Ascending aorta (tissue), 2 donors: ENCODE measurements at regions not wholly inside any gene's neighbourhood (a gene's known extent, or its start where the extent isn't known, plus 50 kb on each side); places are given as distances from the start of the nearest gene placed in this dataset.

Source experiments
- DNase-seq, 2 donors: peaks; one replicate each; pipeline ENCODE4 v3.0.0-alpha.2; 2019; ENCODE audit warnings: low spot score in 2 of 2
- H3K27ac ChIP-seq, 2 donors: fragments of 200-600 bp; sonication (generic); one replicate each; pipeline ENCODE4 v1.5.1; 2016 to 2017; ENCODE audit warnings: mild to moderate bottlenecking in 1 of 2
- H3K27me3 ChIP-seq: fragments of 200-600 bp; sonication (generic); one replicate; pipeline ENCODE4 v1.5.1; 2017
- H3K36me3 ChIP-seq, 2 donors: fragments of 200-600 bp; sonication (generic); one replicate each; pipeline ENCODE4 v1.5.1; 2016
- H3K4me1 ChIP-seq, 2 donors: fragments of 200-600 bp; sonication (generic); one replicate each; pipeline ENCODE4 v1.5.1; 2016 to 2017; ENCODE audit warnings: mild to moderate bottlenecking in 1 of 2
- H3K4me3 ChIP-seq, 2 donors: fragments of 200-600 bp; sonication (generic); one replicate each; pipeline ENCODE4 v1.5.1; 2016 to 2017; ENCODE audit warnings: mild to moderate bottlenecking in 1 of 2
- H3K9me3 ChIP-seq, 2 donors: fragments of 200-600 bp; sonication (generic); one replicate each; pipeline ENCODE4 v1.5.1; 2016
- CTCF ChIP-seq, 3 experiments: fragments of 200-600 bp in 2 of 3; fragments of 450-650 bp in 1 of 3; sonication (generic) in 2 of 3; IDR thresholded peaks; one replicate each; pipeline ENCODE4 v1.5.1; 2016 to 2019; ENCODE audit warnings: antibody characterized with exemption in 3 of 3, mild to moderate bottlenecking in 1 of 3, moderate library complexity in 1 of 3
- intact Hi-C: fragments of 100-400 bp; cut with DNase I; formaldehyde crosslinking; loops from one replicate; pipeline ENCODE4 v1.15.1; 2023

- DNase-seq, result no peak
- no peaks in the 10 kb centered on the region for H3K36me3 ChIP-seq
Measured at GRCh38 chr10:44217274-44217820, 167.6 kb downstream of the CXCL12 start.

GRCh38 chr10:44216073-44216472 is 168.8 kb downstream of the CXCL12 start:
- H3K27ac ChIP-seq, result no peak overlapping the region

More at GRCh38 chr10:44217274-44217820, 167.6 kb downstream of the CXCL12 start:
- no peaks in the 10 kb centered on the region for H3K27me3 ChIP-seq
- H3K4me3 ChIP-seq, result no peak overlapping the region
- H3K27ac ChIP-seq, result peak overlapping the region in 1 of 2 donors; percentile 2
- intact Hi-C loops, result no loop called here
- peaks cover 0 to 3% of the 10 kb centered on the region in 2 donors for H3K4me1 ChIP-seq
- TF ChIP-seq CTCF (IDR thresholded peaks at IDR 0.05), result no peak
- peaks cover 0 to 6% of the 10 kb centered on the region in 2 donors for H3K9me3 ChIP-seq

DNA sequence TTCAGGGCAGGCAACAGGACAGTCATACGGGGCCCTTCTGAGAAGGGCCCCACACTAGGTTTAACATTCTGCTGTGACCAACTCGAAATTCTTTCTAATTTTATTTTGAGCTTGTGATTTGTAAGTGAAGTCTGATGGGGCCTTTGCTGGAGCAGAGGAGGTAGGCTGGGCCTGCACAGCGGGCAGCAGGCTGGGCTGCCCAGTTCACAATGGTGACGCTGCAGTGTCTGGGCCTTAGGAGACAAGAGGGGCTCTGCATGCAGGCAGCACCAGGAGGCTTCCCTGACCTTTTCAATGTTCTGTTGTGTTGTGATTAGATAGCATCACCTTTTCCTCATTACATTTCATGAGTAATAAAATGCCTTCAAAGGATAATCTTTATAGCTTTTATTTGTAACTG is 175.1 kb downstream of the CXCL12 start:
- intact Hi-C loops, result no loop called here
- Histone ChIP-seq H3K27ac (no peak overlapping the region), H3K9me3 (peaks cover 0 to 6% of the 10 kb centered on the region in 2 donors), H3K4me3 (no peak overlapping the region), H3K36me3 (no peaks in the 10 kb centered on the region), H3K4me1 (no peaks in the 10 kb centered on the region), H3K27me3 (no peaks in the 10 kb centered on the region)
- no peak for DNase-seq
- TF ChIP-seq CTCF (IDR thresholded peaks at IDR 0.05), result no peak

More at GRCh38 chr10:44216073-44216472, 168.8 kb downstream of the CXCL12 start:
- Histone ChIP-seq H3K27me3 (no peaks in the 10 kb centered on the region), H3K36me3 (no peaks in the 10 kb centered on the region), H3K4me3 (no peak overlapping the region), H3K4me1 (peaks cover 0 to 3% of the 10 kb centered on the region in 2 donors), H3K9me3 (peaks cover 0 to 6% of the 10 kb centered on the region in 2 donors)
- no peak for DNase-seq
- TF ChIP-seq CTCF (IDR thresholded peaks at IDR 0.05), result no peak
- intact Hi-C loops, result no loop called here

GRCh38 chr10:44207160-44207559 is 177.7 kb downstream of the CXCL12 start:
- Histone ChIP-seq H3K27me3 (no peaks in the 10 kb centered on the region), H3K9me3 (no peaks in the 10 kb centered on the region), H3K4me1 (no peaks in the 10 kb centered on the region), H3K27ac (no peak overlapping the region), H3K36me3 (no peaks in the 10 kb centered on the region), H3K4me3 (no peak overlapping the region)
- TF ChIP-seq CTCF (IDR thresholded peaks at IDR 0.05), result no peak
- intact Hi-C loops, result no loop called here
- no peak for DNase-seq

DNA sequence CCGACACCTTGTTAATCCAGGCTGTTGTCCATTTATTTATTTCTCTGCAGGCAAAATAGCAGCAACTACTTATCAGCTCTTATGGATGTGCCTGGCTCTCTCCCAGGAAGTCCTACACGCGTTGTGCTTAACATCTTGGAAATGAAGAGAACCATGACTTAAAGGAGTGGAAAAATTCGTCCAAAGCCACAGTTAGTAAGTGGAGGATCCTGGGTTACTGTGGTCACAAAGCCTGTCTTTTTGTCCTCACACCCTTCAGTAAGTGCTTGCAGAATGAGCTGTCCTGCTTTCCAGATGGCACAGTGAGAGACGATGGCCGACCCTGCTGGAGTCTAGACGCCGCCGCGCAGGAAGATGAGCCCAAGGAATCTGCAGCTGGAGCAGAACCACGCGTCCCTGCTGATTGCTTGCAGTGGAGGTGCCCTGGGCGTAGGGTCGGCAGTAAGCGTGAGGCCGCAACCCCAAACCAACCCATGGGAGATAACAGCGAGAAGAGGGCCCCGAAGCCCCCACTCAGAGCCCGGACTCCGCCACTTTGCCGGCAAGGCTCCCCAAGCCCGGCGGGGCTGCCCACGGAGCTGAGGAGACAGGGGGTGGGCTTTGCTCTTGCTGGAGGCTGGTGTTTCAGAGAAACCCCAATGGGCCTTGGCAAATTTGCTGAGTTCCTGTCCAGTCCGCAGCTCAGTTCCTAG is 178.6 kb downstream of the CXCL12 start:
- no peak for DNase-seq
- no peaks in the 10 kb centered on the region for H3K9me3 ChIP-seq
- H3K27me3 ChIP-seq, result no peaks in the 10 kb centered on the region
- H3K4me3 ChIP-seq, result no peak overlapping the region
- H3K36me3 ChIP-seq, result no peaks in the 10 kb centered on the region
- no peak overlapping the region for H3K27ac ChIP-seq
- H3K4me1 ChIP-seq, result no peaks in the 10 kb centered on the region
- TF ChIP-seq CTCF (IDR thresholded peaks at IDR 0.05), result no peak
- intact Hi-C loops, result no loop called here
